Hepatocyte (in vitro differentiated cells): ENCODE measurements at regions not wholly inside any gene's neighbourhood (a gene's known extent, or its start where the extent isn't known, plus 50 kb on each side); places are given as distances from the start of the nearest gene placed in this dataset.

Experiments
- DNase-seq: peaks from one replicate; pipeline ENCODE4 v3.0.0-alpha.2; 2016; ENCODE audit warnings: low spot score
- H2AFZ ChIP-seq: fragments of 200-600 bp; sonication (generic); 2 replicates; pipeline ENCODE4 v1.6.0; 2016; ENCODE audit warnings: antibody characterized with exemption, mild to moderate bottlenecking
- H3K27ac ChIP-seq: fragments of 200-600 bp; sonication (generic); 2 replicates; pipeline ENCODE4 v1.5.1; 2016; ENCODE audit warnings: mild to moderate bottlenecking
- H3K27me3 ChIP-seq: fragments of 200-600 bp; sonication (generic); 2 replicates; pipeline ENCODE4 v1.6.1; 2016
- H3K36me3 ChIP-seq: fragments of 200-600 bp; sonication (generic); replicated peaks from 2 replicates; pipeline ENCODE4 v1.5.1; 2016; ENCODE audit warnings: low read depth; ENCODE audit not compliant: insufficient read depth
- H3K4me1 ChIP-seq: fragments of 200-600 bp; sonication (generic); 2 replicates; pipeline ENCODE4 v1.5.1; 2016; ENCODE audit warnings: mild to moderate bottlenecking, moderate library complexity; ENCODE audit not compliant: insufficient read depth
- H3K4me2 ChIP-seq: fragments of 200-600 bp; sonication (generic); 2 replicates; pipeline ENCODE4 v1.6.0; 2016
- H3K4me3 ChIP-seq: fragments of 200-600 bp; sonication (generic); 2 replicates; pipeline ENCODE4 v1.5.1; 2016; ENCODE audit warnings: mild to moderate bottlenecking
- H3K79me2 ChIP-seq: fragments of 200-600 bp; sonication (generic); 2 replicates; pipeline ENCODE4 v1.6.0; 2017; ENCODE audit warnings: mild to moderate bottlenecking
- H3K9me2 ChIP-seq: fragments of 200-600 bp; sonication (generic); replicated peaks from 2 replicates; pipeline ENCODE4 v1.6.0; 2017; ENCODE audit warnings: mild to moderate bottlenecking; ENCODE audit not compliant: insufficient read depth
- H3K9me3 ChIP-seq: fragments of 200-600 bp; sonication (generic); 2 replicates; pipeline ENCODE4 v1.5.1; 2016; ENCODE audit warnings: low read depth, mild to moderate bottlenecking
- H4K20me1 ChIP-seq: fragments of 200-600 bp; sonication (generic); 2 replicates; pipeline ENCODE4 v1.6.0; 2016; ENCODE audit warnings: mild to moderate bottlenecking; ENCODE audit not compliant: insufficient read depth, poor library complexity, severe bottlenecking
- CTCF ChIP-seq: fragments of 200-600 bp; sonication (generic); IDR thresholded peaks from 2 replicates; pipeline ENCODE4 v1.5.1; 2016; ENCODE audit warnings: antibody characterized with exemption, mild to moderate bottlenecking; ENCODE audit not compliant: poor library complexity
- EZH2 ChIP-seq: fragments of 200-600 bp; sonication (generic); IDR thresholded peaks from 2 replicates; pipeline ENCODE4 v1.6.1; 2016; ENCODE audit warnings: antibody characterized with exemption, mild to moderate bottlenecking, borderline replicate concordance
- EZH2phosphoT487 ChIP-seq: fragments of 200-600 bp; sonication (generic); IDR thresholded peaks from one replicate; pipeline ENCODE4 v1.6.1; 2018; ENCODE audit warnings: antibody characterized with exemption, mild to moderate bottlenecking, low read depth, moderate library complexity; ENCODE audit not compliant: unreplicated experiment, severe bottlenecking
- whole genome bisulfite sequencing: methylation state at CpG from one replicate; pipeline ENCODE4 v1.1.6; 2016; ENCODE audit warnings: low lambda C conversion rate; ENCODE audit errors: missing lambda C conversion rate; 5-methylcytosine and 5-hydroxymethylcytosine counted together

GRCh38 chr5:3980156-3980555 is 384.5 kb downstream of the IRX1 start:
- H3K9me2 ChIP-seq, result no peaks in the 10 kb centered on the region
- WGBS, result 71% methylated on average over 6 of the region's 6 CpGs
- TF ChIP-seq EZH2phosphoT487, result no peak
- TF ChIP-seq EZH2, result no peak
- no peak for TF ChIP-seq CTCF

GRCh38 chr5:3987867-3988266 is 392.2 kb downstream of the IRX1 start:
- no peak overlapping the region for H3K4me2 ChIP-seq
- H2AFZ ChIP-seq, result no peak overlapping the region
- H3K36me3 ChIP-seq, result no peaks in the 10 kb centered on the region
- 98% methylated on average over 4 of the region's 4 CpGs for WGBS
- DNase-seq, result no peak
- no peaks in the 10 kb centered on the region for H3K9me2 ChIP-seq
- TF ChIP-seq EZH2, result no peak
- TF ChIP-seq EZH2phosphoT487, result no peak
- no peak for TF ChIP-seq CTCF
- no peaks in the 10 kb centered on the region for H3K27me3 ChIP-seq
- H4K20me1 ChIP-seq, result no peaks in the 10 kb centered on the region
- H3K4me1 ChIP-seq, result no peaks in the 10 kb centered on the region
- H3K4me3 ChIP-seq, result no peak overlapping the region
- H3K9me3 ChIP-seq, result no peaks in the 10 kb centered on the region
- H3K27ac ChIP-seq, result no peak overlapping the region
- no peaks in the 10 kb centered on the region for H3K79me2 ChIP-seq

More at GRCh38 chr5:3980156-3980555, 384.5 kb downstream of the IRX1 start:
- no peak overlapping the region for H2AFZ ChIP-seq
- H3K9me3 ChIP-seq, result no peaks in the 10 kb centered on the region
- H3K4me3 ChIP-seq, result no peak overlapping the region
- no peaks in the 10 kb centered on the region for H3K4me1 ChIP-seq
- H3K27me3 ChIP-seq, result no peaks in the 10 kb centered on the region
- no peak overlapping the region for H3K4me2 ChIP-seq
- no peaks in the 10 kb centered on the region for H3K36me3 ChIP-seq
- no peaks in the 10 kb centered on the region for H3K79me2 ChIP-seq
- no peak overlapping the region for H3K27ac ChIP-seq
- no peaks in the 10 kb centered on the region for H4K20me1 ChIP-seq
- no peak for DNase-seq

GRCh38 chr5:3993856-3994473 is 398.3 kb downstream of the IRX1 start:
- Histone ChIP-seq H3K9me3 (no peaks in the 10 kb centered on the region), H3K9me2 (no peaks in the 10 kb centered on the region), H3K27me3 (no peaks in the 10 kb centered on the region), H3K4me2 (no peak overlapping the region), H3K27ac (no peak overlapping the region), H3K4me1 (no peaks in the 10 kb centered on the region), H3K36me3 (no peaks in the 10 kb centered on the region), H2AFZ (no peak overlapping the region), H3K79me2 (no peaks in the 10 kb centered on the region), H4K20me1 (no peaks in the 10 kb centered on the region), H3K4me3 (no peak overlapping the region)
- no peak for TF ChIP-seq EZH2
- no peak for TF ChIP-seq EZH2phosphoT487
- no peak for TF ChIP-seq CTCF
- 88% methylated on average over 14 of the region's 14 CpGs for WGBS
- DNase-seq, result no peak

GRCh38 chr5:3994628-3995027 is 399.0 kb downstream of the IRX1 start:
- H3K27ac ChIP-seq, result no peak overlapping the region

More at GRCh38 chr5:3994628-3995027, 399.0 kb downstream of the IRX1 start:
- Histone ChIP-seq H3K79me2 (no peaks in the 10 kb centered on the region), H4K20me1 (no peaks in the 10 kb centered on the region), H3K36me3 (no peaks in the 10 kb centered on the region), H3K4me1 (no peaks in the 10 kb centered on the region), H3K4me3 (no peak overlapping the region), H3K27me3 (no peaks in the 10 kb centered on the region), H3K9me2 (no peaks in the 10 kb centered on the region), H3K9me3 (no peaks in the 10 kb centered on the region), H2AFZ (no peak overlapping the region), H3K4me2 (no peak overlapping the region)
- TF ChIP-seq EZH2, result no peak
- no peak for TF ChIP-seq EZH2phosphoT487
- TF ChIP-seq CTCF, result no peak
- DNase-seq, result no peak
